ENCODE measurements at regions not wholly inside any gene's neighbourhood (a gene's known extent, or its start where the extent isn't known, plus 50 kb on each side); places are given as distances from the start of the nearest gene placed in this dataset.

DNA sequence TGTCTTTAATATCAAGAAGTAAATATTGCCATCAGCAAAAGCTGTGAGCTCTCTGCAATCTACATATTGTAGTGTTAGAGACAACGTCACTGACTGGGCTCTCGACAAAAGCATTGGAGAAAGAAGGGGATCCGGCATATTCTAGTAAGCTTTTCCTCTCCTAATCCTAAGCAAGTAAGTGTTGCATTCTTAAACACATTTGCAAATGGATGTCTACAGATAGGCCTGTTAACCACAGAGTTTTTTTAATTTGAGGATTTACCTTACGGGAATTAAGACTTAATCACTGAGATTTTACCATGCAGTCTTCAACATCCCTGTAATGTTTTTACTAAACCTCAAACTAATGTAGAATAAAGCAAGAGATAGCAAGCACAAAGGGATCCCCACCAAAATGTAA lies 426.5 kb upstream of the CAMK1G start:
- TF ChIP-seq EP300 (IDR thresholded peaks at IDR 0.05), result no peak
- TF ChIP-seq, protein P1, sequence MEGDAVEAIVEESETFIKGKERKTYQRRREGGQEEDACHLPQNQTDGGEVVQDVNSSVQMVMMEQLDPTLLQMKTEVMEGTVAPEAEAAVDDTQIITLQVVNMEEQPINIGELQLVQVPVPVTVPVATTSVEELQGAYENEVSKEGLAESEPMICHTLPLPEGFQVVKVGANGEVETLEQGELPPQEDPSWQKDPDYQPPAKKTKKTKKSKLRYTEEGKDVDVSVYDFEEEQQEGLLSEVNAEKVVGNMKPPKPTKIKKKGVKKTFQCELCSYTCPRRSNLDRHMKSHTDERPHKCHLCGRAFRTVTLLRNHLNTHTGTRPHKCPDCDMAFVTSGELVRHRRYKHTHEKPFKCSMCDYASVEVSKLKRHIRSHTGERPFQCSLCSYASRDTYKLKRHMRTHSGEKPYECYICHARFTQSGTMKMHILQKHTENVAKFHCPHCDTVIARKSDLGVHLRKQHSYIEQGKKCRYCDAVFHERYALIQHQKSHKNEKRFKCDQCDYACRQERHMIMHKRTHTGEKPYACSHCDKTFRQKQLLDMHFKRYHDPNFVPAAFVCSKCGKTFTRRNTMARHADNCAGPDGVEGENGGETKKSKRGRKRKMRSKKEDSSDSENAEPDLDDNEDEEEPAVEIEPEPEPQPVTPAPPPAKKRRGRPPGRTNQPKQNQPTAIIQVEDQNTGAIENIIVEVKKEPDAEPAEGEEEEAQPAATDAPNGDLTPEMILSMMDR (IDR thresholded peaks at IDR 0.05), result no peak
- no peak for TF ChIP-seq POLR2A (IDR thresholded peaks at IDR 0.05; ENCODE audit: low read depth)
